ENCODE measurements at regions not wholly inside any gene's neighbourhood (a gene's known extent, or its start where the extent isn't known, plus 50 kb on each side); places are given as distances from the start of the nearest gene placed in this dataset.

DNA sequence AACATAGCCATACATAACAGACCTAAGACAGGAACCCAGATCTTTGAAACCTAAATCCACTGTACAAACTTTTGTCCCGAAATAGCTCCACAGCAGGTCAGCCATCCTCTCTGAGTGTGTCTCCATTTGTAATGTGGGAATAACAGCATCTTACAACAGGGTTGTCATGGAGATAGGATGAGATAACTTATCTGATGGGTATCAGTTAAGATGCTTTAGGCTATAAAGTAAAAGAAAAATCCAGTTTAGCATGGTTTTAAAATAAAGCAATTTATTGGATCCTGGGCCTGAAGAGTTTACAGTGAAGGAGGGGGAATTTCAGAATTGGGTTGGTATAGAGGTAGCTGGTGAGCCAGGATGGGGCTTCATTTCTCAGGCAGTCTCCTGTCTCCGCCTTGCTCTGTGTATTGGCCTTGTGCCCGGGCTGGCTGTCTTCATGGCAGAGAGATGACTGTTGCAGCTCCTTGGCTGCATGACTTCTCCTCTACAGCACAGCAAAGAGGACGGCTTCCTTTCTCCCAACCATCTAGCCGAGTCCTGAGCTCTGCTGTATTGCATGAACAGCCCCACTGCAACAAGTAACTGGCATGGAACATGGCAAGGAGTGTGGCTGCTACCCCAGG, 131.9 kb upstream of the PROK2 start:
- no peak for DNase-seq (ENCODE audit: low read depth)
- TF ChIP-seq CTCF (conservative IDR thresholded peaks at IDR 0.05; ENCODE audit: low read depth, low read length) = no peak

DNA sequence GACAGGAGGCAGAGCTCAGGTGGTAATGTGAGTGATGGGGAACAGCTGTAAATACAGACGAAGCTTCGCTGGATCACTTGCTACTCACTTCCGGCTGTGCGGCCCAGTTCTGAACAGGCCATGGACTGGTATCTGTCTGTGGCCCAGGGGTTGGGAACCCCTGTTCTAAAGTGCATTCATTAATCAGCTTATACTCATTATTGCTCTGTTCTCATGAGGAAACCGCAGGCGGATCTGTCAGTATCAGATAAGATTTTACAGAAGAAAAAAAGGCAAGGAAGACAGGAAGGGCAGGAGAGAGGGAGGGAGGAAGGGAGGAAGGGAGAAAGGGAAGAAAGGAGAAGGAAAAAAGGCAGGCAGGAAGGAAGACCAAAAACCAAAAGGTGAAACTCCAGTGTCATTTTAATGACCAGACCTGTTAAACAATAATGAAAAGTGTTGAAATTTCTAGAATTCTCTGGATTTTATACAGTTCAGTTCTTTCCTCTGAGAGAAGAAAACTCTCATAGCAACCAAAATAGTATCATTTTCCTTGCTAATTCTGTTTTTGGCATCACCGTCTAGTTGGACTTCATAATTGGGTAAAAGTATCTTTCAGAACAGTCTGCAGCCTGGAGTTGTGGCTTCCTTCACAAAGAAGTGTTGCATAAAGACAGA, 128.0 kb upstream of the PROK2 start:
- TF ChIP-seq CTCF (conservative IDR thresholded peaks at IDR 0.05; ENCODE audit: low read depth, low read length) = no peak
- DNase-seq (ENCODE audit: low read depth) = no peak
- no peak overlapping the region for H3K4me3 ChIP-seq (ENCODE audit: low read depth, low read length)

More for the DNA sequence above, 131.9 kb upstream of the PROK2 start:
- H3K4me3 ChIP-seq (ENCODE audit: low read depth, low read length) = no peak overlapping the region

DNA sequence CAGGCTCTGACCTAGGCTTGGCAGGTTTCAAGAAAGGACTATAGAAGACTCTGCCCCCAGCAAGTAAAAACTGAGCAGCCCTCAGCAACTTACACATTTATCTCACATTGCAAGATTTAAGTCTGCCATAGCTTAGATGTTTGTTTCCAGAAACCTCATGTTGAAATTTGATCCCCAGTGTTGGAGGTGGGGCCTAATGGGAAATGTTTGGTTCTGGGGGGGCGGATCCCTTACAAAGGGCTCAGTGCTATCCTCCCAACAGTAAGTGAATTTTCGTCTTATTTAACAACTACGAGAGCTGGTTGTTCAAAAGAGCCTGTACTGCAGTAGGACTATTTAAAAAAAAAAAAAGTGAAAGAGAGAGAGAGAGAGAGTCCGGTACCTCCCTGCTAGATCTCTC, 125.2 kb upstream of the PROK2 start:
- TF ChIP-seq CTCF (conservative IDR thresholded peaks at IDR 0.05; ENCODE audit: low read depth, low read length) = no peak
- no peak overlapping the region for H3K4me3 ChIP-seq (ENCODE audit: low read depth, low read length)
- DNase-seq (ENCODE audit: low read depth) = no peak

- DNase-seq (ENCODE audit: low read depth) = no peak
- no peak for TF ChIP-seq CTCF (conservative IDR thresholded peaks at IDR 0.05; ENCODE audit: low read depth, low read length)
- H3K4me3 ChIP-seq (ENCODE audit: low read depth, low read length) = no peak overlapping the region
Measured at GRCh38 chr3:71907996-71908395, 123.0 kb upstream of the PROK2 start.

DNA sequence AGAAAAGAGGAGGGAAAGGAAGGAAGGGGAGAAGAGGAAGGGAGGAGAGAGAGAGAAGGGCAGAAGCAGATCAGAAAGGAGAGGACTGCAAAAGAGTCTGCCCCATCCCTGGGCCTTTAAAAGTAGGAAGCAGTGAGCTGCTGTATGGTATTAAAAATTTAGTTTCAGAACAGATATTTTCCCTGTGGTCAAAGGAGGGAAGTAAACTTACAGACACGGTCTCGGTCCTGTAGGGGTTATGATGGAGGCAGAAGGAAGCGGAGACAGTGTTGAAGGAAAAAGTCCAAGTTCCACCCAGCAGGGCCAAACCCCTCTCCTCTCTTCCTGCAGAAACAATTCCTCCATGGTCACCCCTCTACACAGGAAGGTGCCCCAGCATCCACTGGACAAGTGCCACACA, 122.0 kb upstream of the PROK2 start:
- TF ChIP-seq CTCF (conservative IDR thresholded peaks at IDR 0.05; ENCODE audit: low read depth, low read length) = no peak
- no peak for DNase-seq (ENCODE audit: low read depth)

DNA sequence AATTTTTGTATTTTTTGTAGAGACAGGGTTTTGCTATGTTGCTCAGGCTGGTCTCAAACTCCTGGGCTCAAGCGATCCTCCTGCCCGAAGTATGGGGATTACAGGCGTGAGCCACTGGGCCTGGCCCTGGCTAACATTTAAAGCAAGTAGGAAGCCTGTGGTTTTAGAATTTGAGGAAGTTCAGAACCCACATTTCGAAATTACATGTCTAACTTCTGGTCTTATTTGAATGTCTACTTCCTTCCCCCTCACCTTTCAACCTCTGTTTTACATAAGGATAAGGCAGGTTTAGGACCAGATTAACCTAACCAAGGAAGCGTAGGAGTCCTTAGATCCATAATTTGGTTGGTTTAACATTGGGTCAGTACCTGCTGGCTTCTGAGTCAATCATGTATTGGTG, 120.5 kb upstream of the PROK2 start:
- TF ChIP-seq CTCF (conservative IDR thresholded peaks at IDR 0.05; ENCODE audit: low read depth, low read length) = no peak
- DNase-seq (ENCODE audit: low read depth) = no peak
- no peak overlapping the region for H3K4me3 ChIP-seq (ENCODE audit: low read depth, low read length)

More for the DNA sequence above, 122.0 kb upstream of the PROK2 start:
- no peak overlapping the region for H3K4me3 ChIP-seq (ENCODE audit: low read depth, low read length)

GRCh38 chr3:71903936-71904335, 119.0 kb upstream of the PROK2 start:
- H3K4me3 ChIP-seq (ENCODE audit: low read depth, low read length) = no peak overlapping the region
- DNase-seq (ENCODE audit: low read depth) = no peak
- no peak for TF ChIP-seq CTCF (conservative IDR thresholded peaks at IDR 0.05; ENCODE audit: low read depth, low read length)
